CD4-positive, CD25-positive, alpha-beta regulatory T cell (primary cell): ENCODE measurements at regions not wholly inside any gene's neighbourhood (a gene's known extent, or its start where the extent isn't known, plus 50 kb on each side); places are given as distances from the start of the nearest gene placed in this dataset.

ENCODE experiments used
- ATAC-seq, 2 donors: fragments of 150-1000 bp; cut with Tn5 transposase; one replicate each; pipeline ENCODE4 v1.10.0; 2021; ENCODE audit warnings: low read depth in 2 of 2, moderate number of reproducible peaks in 2 of 2, moderate library complexity in 1 of 2
- DNase-seq, 3 donors: peaks; one replicate each; pipeline versions ENCODE4 v3.0.0 to v3.0.0-alpha.2; 2012 to 2022; ENCODE audit warnings: mixed read lengths in 1 of 3
- H3K27ac ChIP-seq: one replicate; pipeline ENCODE4 v1.7.0; 2013; ENCODE audit warnings: mild to moderate bottlenecking, low read length; ENCODE audit not compliant: insufficient read depth, poor library complexity, severe bottlenecking
- H3K27me3 ChIP-seq: one replicate; pipeline ENCODE4 v1.7.0; 2013; ENCODE audit warnings: low read length; ENCODE audit not compliant: control insufficient read depth, insufficient read depth
- H3K36me3 ChIP-seq: one replicate; pipeline ENCODE4 v1.7.0; 2013; ENCODE audit warnings: mild to moderate bottlenecking, low read length, moderate library complexity; ENCODE audit not compliant: control insufficient read depth, insufficient read depth
- H3K4me1 ChIP-seq: 2 replicates; pipeline ENCODE4 v1.7.0; 2013; ENCODE audit warnings: mild to moderate bottlenecking, low read length; ENCODE audit not compliant: insufficient read depth, control insufficient read depth, poor library complexity, severe bottlenecking
- H3K4me3 ChIP-seq: one replicate; pipeline ENCODE4 v1.7.0; 2013; ENCODE audit warnings: low read depth, mild to moderate bottlenecking, low read length, moderate library complexity
- H3K9me3 ChIP-seq, 2 experiments: 1 replicate in 1 of 2; 2 replicates in 1 of 2; pipeline ENCODE4 v1.7.0; 2013; ENCODE audit warnings: low read length in 2 of 2, mild to moderate bottlenecking in 1 of 2, moderate library complexity in 1 of 2; ENCODE audit not compliant: control insufficient read depth in 2 of 2
- H3K27ac Mint-ChIP-seq, 3 donors: one replicate each; pipeline ENCODE4 v1.8.0; 2020 to 2022; ENCODE audit warnings: mild to moderate bottlenecking in 3 of 3, mixed read lengths in 3 of 3, moderate library complexity in 2 of 3
- H3K27me3 Mint-ChIP-seq: one replicate; pipeline ENCODE4 v1.8.0; 2022; ENCODE audit warnings: mild to moderate bottlenecking, mixed read lengths
- H3K36me3 Mint-ChIP-seq: one replicate; pipeline ENCODE4 v1.8.0; 2020; ENCODE audit warnings: mixed read lengths
- H3K4me1 Mint-ChIP-seq, 4 donors: one replicate each; pipeline ENCODE4 v1.8.0; 2020 to 2022; ENCODE audit warnings: mixed read lengths in 4 of 4, mild to moderate bottlenecking in 1 of 4
- H3K4me3 Mint-ChIP-seq, 4 donors: one replicate each; pipeline ENCODE4 v1.8.0; 2020 to 2022; ENCODE audit warnings: mild to moderate bottlenecking in 4 of 4, mixed read lengths in 4 of 4, moderate library complexity in 3 of 4
- H3K9me3 Mint-ChIP-seq, 7 donors: one replicate each; pipeline ENCODE4 v1.8.0; 2020 to 2022; ENCODE audit warnings: mixed read lengths in 7 of 7, mild to moderate bottlenecking in 3 of 7, moderate library complexity in 2 of 7

DNA sequence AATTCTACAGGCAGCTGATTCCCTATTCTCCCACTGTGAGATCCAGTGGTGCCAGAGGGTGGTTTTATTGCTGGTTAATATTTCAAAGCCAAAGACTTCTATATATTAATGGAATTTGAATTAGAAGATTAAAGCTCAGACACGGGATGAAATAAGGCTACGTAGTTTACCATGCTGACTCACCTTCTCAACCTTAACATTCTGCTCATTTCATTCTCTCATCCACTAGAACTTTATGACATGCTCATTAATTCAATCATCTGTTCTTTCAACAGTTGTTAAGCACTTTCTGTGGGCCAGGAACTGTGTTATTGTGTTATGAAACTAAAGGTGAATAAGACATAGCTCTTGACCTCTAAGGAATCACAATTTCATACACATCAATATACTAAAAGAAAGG lies 456.9 kb upstream of the MAP3K7 start:
- peaks cover 0 to 4% (median 0%) of the 10 kb centered on the region in 7 donors for H3K9me3 Mint-ChIP-seq
- no peak overlapping the region for H3K27ac Mint-ChIP-seq
- Histone ChIP-seq H3K4me1 (no peaks in the 10 kb centered on the region), H3K27me3 (no peaks in the 10 kb centered on the region), H3K36me3 (no peaks in the 10 kb centered on the region), H3K4me3 (no peak overlapping the region), H3K9me3 (no peaks in the 10 kb centered on the region), H3K27ac (no peak overlapping the region)
- H3K4me1 Mint-ChIP-seq = no peaks in the 10 kb centered on the region
- no peak for DNase-seq
- no peak for ATAC-seq
- no peaks in the 10 kb centered on the region for H3K36me3 Mint-ChIP-seq
- no peak overlapping the region for H3K4me3 Mint-ChIP-seq
- H3K27me3 Mint-ChIP-seq = no peaks in the 10 kb centered on the region

DNA sequence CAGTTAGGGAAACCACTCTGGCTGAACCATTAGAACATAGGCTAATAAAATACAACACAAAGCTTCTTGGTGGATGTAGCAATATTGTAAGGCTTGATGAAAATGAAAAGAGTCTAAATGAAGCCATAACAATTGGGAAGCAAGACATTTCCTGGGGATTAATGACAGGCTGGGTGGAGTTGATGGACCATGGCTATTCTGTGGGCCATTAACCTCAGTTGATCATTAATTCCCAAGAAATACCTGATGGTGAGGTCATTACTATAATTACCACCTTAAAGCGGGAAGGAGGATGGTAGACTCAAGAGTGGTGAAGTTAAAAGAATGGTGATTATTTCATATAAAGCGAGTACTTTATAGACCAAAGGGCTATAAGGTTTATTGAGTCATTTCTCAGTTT lies 455.8 kb upstream of the MAP3K7 start:
- no peak overlapping the region for H3K27ac Mint-ChIP-seq
- peaks cover 0 to 4% (median 0%) of the 10 kb centered on the region in 7 donors for H3K9me3 Mint-ChIP-seq
- H3K36me3 Mint-ChIP-seq = no peaks in the 10 kb centered on the region
- H3K27me3 ChIP-seq = no peaks in the 10 kb centered on the region
- no peak for DNase-seq
- no peaks in the 10 kb centered on the region for H3K9me3 ChIP-seq
- no peaks in the 10 kb centered on the region for H3K4me1 Mint-ChIP-seq
- H3K4me1 ChIP-seq = no peaks in the 10 kb centered on the region
- no peak overlapping the region for H3K27ac ChIP-seq
- no peak for ATAC-seq
- no peak overlapping the region for H3K4me3 Mint-ChIP-seq
- H3K4me3 ChIP-seq = no peak overlapping the region
- no peaks in the 10 kb centered on the region for H3K36me3 ChIP-seq
- no peaks in the 10 kb centered on the region for H3K27me3 Mint-ChIP-seq

DNA sequence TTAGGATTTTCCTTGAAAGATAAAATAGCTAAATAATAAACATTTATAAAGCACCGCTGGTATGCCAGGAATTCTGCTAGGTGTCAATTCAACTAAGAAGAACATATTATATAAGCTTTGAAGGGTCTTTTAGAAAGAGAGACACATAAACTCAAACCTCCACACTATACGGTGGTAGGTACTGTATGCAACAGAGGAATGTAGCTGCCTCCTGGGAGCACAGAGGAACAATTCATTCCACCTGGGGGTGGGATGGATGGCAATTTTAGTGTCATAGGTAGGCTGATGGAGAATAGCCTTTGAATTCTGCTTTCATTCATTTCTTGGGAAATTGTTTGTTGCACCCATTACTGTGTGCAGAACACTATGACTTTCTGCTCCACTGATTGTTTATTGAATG lies 447.1 kb upstream of the MAP3K7 start:
- Mint-ChIP-seq H3K9me3 (peaks cover 0 to 2% (median 0%) of the 10 kb centered on the region in 7 donors), H3K27ac (no peak overlapping the region), H3K36me3 (no peaks in the 10 kb centered on the region), H3K4me1 (no peaks in the 10 kb centered on the region), H3K27me3 (no peaks in the 10 kb centered on the region), H3K4me3 (no peak overlapping the region)
- no peak for DNase-seq
- Histone ChIP-seq H3K27me3 (no peaks in the 10 kb centered on the region), H3K9me3 (no peaks in the 10 kb centered on the region), H3K36me3 (no peaks in the 10 kb centered on the region), H3K27ac (no peak overlapping the region), H3K4me1 (no peaks in the 10 kb centered on the region), H3K4me3 (no peak overlapping the region)
- ATAC-seq = no peak

DNA sequence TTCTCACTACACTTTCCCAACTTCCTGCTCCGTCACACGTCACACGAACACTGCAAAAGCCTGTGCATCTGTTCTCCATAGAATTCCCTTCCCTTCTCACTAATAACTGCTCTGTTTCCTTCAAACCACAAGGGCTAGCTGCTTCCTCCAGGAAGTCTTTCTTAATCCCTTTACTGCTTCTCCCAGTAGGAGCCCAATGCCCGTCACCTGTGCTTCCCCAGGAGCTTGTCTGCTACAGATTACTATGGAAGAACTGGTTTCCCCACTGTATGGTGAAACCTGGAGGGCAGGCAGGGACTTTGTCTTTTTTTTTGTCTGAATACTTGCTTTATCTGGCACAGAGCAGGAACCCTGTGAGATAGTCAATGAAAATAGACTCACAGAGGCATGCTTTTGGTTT lies 444.7 kb upstream of the MAP3K7 start:
- Mint-ChIP-seq H3K27ac (no peak overlapping the region), H3K27me3 (no peaks in the 10 kb centered on the region), H3K9me3 (peaks cover 0 to 2% (median 0%) of the 10 kb centered on the region in 7 donors), H3K4me3 (no peak overlapping the region), H3K36me3 (no peaks in the 10 kb centered on the region), H3K4me1 (no peaks in the 10 kb centered on the region)
- no peak for ATAC-seq
- DNase-seq = no peak
- no peaks in the 10 kb centered on the region for H3K27me3 ChIP-seq
- H3K4me1 ChIP-seq = no peaks in the 10 kb centered on the region
- no peak overlapping the region for H3K4me3 ChIP-seq
- H3K27ac ChIP-seq = no peak overlapping the region
- H3K36me3 ChIP-seq = no peaks in the 10 kb centered on the region
- no peaks in the 10 kb centered on the region for H3K9me3 ChIP-seq

DNA sequence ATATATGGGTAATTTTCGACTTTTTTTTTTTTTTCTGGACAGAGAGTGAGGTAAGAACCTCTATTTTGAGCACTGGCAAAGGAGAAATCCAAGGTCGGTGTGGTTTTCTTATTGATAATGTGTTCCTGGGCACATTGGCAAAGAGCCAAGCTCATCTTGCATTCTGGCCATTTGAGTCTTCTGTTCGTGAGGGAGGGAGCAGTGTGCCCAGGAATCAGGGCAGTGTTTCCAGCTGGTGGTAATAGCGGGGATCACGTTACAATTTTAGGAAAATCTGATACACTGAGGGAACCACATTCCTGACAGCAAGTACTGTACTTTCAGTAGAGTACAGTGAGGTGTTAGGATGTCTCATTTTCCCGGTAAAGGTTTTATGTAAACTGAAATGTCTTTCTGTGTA lies 442.3 kb upstream of the MAP3K7 start:
- ATAC-seq = no peak
- Mint-ChIP-seq H3K27me3 (no peaks in the 10 kb centered on the region), H3K9me3 (peaks cover 0 to 2% (median 0%) of the 10 kb centered on the region in 7 donors), H3K4me3 (no peak overlapping the region), H3K4me1 (no peaks in the 10 kb centered on the region), H3K36me3 (no peaks in the 10 kb centered on the region), H3K27ac (no peak overlapping the region)
- H3K27ac ChIP-seq = no peak overlapping the region
- no peaks in the 10 kb centered on the region for H3K36me3 ChIP-seq
- no peak for DNase-seq
- H3K27me3 ChIP-seq = no peaks in the 10 kb centered on the region
- no peaks in the 10 kb centered on the region for H3K4me1 ChIP-seq
- no peaks in the 10 kb centered on the region for H3K9me3 ChIP-seq
- H3K4me3 ChIP-seq = no peak overlapping the region

DNA sequence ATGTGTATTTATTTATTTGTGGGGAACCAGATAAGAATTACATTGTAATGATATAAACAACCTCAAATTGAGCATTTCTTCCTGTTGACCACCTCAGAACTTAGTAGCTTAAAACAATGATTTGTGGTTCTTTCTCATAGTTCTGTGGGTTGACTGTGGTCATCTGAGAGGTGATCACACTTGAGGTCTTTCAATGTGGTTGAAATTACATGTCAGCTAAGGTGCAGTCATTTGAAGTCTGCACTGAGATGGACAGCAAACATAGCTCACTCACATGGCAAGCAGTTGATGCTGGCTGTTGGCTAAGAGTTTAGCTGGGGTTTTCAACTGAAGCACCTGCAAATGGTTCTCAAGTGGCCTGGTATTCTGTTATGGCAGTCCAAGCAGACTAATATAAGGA lies 436.7 kb upstream of the MAP3K7 start:
- Mint-ChIP-seq H3K4me1 (no peaks in the 10 kb centered on the region), H3K9me3 (peaks cover 0 to 5% (median 1%) of the 10 kb centered on the region in 7 donors), H3K4me3 (no peak overlapping the region), H3K27ac (no peak overlapping the region), H3K36me3 (no peaks in the 10 kb centered on the region), H3K27me3 (no peaks in the 10 kb centered on the region)
- H3K4me1 ChIP-seq = no peaks in the 10 kb centered on the region
- ATAC-seq (no peak), DNase-seq (no peak)
- H3K36me3 ChIP-seq = no peaks in the 10 kb centered on the region
- H3K27me3 ChIP-seq = no peaks in the 10 kb centered on the region
- H3K4me3 ChIP-seq = no peak overlapping the region
- no peaks in the 10 kb centered on the region for H3K9me3 ChIP-seq
- no peak overlapping the region for H3K27ac ChIP-seq

DNA sequence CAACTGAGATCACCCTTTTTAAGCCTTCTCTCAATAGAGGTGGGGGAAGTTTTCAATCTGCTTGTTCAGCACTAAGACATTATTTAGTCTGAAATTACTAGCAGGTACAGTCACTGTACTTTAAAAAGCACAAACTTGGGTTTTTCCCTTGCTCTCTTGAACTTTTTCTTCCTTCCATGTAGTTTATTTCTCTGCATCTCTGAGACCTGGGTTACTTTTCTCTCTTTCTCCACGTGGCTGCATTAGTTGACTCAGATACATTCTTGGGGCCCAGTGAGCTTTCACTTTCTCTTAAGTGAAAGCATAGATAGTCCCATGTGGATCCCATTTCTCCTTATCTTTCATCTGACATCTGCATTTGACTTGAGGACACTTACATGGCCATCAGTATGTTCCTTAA lies 433.9 kb upstream of the MAP3K7 start:
- no peaks in the 10 kb centered on the region for H3K4me1 ChIP-seq
- H3K36me3 Mint-ChIP-seq = no peaks in the 10 kb centered on the region
- no peak for DNase-seq
- H3K4me3 Mint-ChIP-seq = no peak overlapping the region
- no peaks in the 10 kb centered on the region for H3K27me3 ChIP-seq
- H3K27me3 Mint-ChIP-seq = no peaks in the 10 kb centered on the region
- H3K4me3 ChIP-seq = no peak overlapping the region
- H3K9me3 Mint-ChIP-seq = peaks cover 0 to 3% (median 0%) of the 10 kb centered on the region in 7 donors
- no peak overlapping the region for H3K27ac Mint-ChIP-seq
- H3K27ac ChIP-seq = no peak overlapping the region
- H3K9me3 ChIP-seq = no peaks in the 10 kb centered on the region
- ATAC-seq = no peak
- no peaks in the 10 kb centered on the region for H3K4me1 Mint-ChIP-seq
- H3K36me3 ChIP-seq = no peaks in the 10 kb centered on the region

DNA sequence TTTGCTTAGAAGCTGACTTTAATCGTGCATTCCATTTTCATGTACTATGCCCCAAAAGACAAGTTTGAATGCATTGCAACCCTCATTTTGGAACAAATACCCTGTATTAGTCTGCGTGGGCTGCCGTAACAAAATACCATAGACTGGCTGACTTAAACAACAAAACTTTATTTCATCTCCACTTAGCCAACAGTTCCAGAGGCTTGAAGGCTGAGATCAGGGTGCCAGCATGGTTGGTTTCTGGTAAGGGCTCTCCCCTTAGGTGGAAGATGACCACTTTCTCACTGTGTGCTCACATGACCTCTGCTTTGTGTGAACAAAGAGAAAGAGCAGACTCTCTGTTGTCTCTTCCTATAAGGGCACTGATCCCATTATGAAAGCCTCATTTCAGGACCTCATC lies 431.7 kb upstream of the MAP3K7 start:
- no peaks in the 10 kb centered on the region for H3K4me1 Mint-ChIP-seq
- Histone ChIP-seq H3K9me3 (no peaks in the 10 kb centered on the region), H3K27me3 (no peaks in the 10 kb centered on the region), H3K4me1 (no peaks in the 10 kb centered on the region), H3K4me3 (no peak overlapping the region), H3K27ac (no peak overlapping the region), H3K36me3 (no peaks in the 10 kb centered on the region)
- DNase-seq (no peak), ATAC-seq (no peak)
- no peak overlapping the region for H3K27ac Mint-ChIP-seq
- H3K4me3 Mint-ChIP-seq = no peak overlapping the region
- H3K27me3 Mint-ChIP-seq = no peaks in the 10 kb centered on the region
- no peaks in the 10 kb centered on the region for H3K36me3 Mint-ChIP-seq
- H3K9me3 Mint-ChIP-seq = peaks cover 0 to 6% (median 0%) of the 10 kb centered on the region in 7 donors
